HG03342 (cell line): ENCODE measurements at regions not wholly inside any gene's neighbourhood (a gene's known extent, or its start where the extent isn't known, plus 50 kb on each side); places are given as distances from the start of the nearest gene placed in this dataset.
A peak's percentile ranks its signal among the peaks of the same experiment; 100 is the strongest.

Source experiments
- ATAC-seq: cut with Tn5 transposase; IDR thresholded peaks from one replicate; pipeline ENCODE4 v1.9.1; 2021; ENCODE audit warnings: mild to moderate bottlenecking, moderate library complexity; ENCODE audit not compliant: unreplicated experiment

DNA sequence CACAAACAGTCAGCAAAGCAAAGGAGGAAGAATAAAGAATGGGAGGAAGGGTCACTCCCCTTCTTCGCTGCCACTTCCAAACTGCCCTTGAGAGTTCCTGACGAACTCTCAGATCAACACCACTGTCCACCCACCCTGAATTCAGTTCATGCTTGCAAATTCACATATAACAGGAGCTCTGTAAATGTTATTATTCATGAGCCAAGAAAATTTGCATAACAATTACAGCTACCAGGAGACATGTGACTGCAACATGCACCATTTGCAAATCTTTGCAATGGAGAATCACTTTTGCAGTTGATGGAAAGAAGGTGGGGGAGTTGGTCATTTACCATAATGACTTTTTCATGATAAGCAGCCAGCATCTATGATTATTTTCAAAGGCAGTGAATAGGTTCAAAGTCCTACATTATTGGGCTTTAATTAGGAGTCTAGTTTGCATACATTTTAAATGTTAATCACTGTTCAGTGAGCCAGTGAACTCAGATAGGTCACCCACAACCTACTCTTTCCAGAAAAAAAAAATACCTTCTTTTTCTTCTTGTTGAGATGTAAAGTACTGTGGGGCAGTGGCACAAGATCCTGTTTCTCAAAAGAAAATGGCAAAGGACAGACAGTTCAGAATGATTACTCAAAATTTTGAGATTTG lies 149.7 kb downstream of the CAAP1 start:
- no peak for ATAC-seq

DNA sequence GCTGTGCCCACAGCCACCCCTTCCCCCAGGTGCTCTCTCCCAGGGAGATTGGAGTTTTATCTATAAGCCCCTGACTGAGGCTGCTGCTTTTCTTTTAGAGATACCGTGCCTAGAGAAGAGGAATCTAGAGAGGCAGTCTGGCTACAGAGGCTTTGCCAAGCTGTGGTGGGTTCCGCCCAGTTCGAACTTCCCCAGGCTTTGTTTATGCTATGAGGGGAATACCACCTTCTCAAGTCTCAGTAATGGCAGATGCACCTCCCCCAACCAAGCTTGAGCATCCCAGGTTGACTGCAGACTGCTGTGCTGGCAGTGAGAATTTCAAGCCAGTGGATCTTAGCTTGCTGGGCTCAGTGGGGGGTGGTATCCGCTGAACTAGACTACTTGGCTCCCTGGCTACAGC lies 157.4 kb downstream of the CAAP1 start:
- no peak for ATAC-seq

DNA sequence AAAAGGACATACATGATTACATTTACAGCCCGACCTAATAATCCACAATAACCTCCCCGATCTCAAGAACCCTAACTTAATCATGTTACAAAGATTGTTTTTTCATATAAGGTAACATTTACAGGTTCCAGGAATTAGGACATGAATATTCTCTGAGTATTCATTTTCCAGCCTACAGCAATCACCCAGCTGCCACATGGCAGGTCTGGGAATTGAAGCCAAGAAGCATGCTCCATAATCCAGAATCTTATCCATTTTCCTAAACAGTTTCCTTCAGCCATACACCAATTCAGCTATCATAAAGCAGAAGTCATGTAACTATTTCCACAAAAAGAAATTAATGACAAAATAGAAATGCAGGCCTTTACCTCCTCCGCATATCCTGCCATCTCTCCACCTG lies 163.4 kb downstream of the CAAP1 start:
- no peak for ATAC-seq

DNA sequence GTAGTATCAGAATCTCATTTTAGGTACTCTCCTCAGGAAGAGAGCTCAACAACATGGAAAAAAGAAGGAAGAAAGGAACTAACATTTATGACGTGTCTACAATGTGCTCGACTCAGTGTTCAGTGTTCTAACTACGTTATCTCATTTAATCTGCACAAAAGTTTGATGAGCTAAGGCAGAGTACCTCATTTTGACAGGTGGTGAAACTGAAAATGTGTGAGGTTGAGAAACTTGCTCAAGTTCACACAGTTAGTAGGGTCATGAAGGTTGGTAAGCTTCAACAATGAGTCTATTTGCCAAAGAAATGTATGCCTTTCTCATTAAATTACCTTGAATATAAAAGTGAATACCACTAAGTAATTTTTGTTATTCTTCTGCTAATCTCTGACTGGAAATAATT lies 165.1 kb downstream of the CAAP1 start:
- no peak for ATAC-seq

DNA sequence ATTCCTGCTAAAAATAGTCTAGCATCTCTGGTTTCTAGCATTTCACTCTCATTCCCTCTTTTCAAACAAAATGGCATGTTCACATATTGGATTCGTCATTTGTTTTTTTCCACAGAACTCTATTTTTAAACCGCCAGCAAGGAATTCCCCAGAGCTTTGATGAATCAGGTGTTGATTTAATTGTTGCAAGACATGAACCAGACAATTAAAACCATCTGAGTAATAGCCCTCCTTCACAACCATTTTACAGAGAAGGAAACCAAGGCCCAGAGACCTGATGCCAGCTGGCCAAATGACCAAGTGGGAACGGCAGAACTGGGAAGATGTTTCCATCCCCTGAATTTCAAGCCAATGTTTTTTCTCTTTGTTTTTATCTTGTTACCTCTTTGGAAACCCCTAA lies 167.0 kb downstream of the CAAP1 start:
- no peak for ATAC-seq

DNA sequence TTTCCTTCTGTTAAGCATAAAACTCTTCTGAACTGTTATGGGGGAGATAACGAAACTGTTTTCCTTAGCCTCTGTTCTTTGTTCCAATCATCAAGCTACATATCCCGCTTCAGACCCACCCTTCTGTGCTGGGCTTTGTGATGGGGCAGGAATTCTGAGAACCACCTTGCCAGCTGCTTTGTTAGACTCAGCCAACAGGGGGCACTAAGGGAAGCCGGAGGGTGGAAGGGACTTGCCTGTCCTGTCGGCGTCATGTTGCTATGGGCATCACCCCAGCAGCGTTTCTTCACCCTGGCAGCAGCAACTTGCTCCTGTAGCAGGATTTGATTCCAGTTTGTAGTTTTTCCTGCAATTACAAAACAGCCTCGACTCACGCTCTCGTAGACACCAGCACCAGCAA lies 169.1 kb downstream of the CAAP1 start:
- peak; percentile 43 for ATAC-seq

DNA sequence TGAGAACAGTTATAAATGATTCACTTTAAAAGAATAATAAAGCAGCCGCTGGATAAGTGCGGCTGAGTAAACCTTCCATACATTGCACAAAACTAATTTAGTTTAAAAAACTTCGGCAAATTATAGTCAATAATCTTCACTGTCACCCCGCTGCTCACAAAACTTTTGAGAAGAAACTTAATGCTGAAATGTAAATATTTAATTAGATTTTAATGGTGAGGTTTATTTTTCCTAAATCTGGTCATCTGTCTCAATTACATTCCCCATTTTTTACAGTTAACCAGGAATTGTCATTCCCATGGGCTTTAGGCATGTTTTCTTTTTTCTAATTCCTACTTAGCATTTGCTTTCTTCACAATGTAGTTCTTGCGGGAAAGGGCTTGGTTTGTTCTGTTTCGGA lies 169.8 kb downstream of the CAAP1 start:
- ATAC-seq, result no peak

DNA sequence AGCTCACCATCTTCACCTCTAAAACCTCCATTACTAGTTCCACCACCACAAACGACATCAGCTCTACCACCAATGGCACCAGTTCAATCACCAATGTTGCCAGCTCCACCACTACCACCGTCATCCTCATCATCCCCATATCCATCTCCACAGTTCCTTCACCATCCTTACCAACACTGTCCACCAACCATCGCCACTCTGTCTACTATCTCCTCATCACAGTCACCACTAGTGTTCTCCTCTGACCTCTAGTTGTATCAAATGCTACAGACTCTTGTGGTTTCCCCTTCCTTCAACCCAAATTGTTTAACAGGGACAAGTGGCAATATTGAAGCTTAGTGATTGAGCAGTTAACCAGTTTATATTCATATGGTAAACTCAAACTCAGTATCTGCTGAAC lies 182.6 kb downstream of the CAAP1 start:
- ATAC-seq, result no peak

DNA sequence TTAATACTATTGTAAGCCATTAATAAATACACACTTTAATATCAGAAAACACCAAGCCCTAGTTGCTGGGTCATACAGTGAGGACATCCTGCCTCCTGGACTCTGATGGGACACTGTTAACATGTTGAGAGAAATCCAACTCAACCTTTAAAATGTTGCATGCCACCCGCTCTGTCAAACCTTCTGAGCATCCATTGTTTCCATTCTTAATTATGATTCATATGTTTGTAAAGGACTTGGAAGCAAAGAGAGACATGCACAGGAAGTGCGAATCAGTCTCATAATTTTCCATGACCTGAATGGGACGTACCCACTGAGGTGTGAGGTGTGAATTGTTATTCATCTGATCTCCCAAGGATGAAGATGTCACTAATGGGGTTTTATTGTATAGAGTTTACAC lies 186.4 kb downstream of the CAAP1 start:
- no peak for ATAC-seq

DNA sequence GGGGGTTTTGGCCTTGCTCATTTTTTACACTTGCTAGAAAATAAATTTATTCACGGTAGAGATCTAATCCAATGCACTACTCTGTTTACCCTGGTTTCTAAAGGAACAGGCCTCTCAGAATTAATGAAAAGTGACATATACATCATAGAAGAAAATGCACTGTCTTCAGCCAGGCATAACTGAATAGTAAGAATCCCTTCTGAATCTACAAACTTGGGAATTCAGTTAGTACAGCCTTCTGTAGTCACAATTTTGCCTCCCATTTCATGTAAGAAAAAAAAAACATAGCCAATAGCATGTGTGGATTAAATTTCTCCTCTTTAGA lies 197.3 kb downstream of the CAAP1 start:
- no peak for ATAC-seq

DNA sequence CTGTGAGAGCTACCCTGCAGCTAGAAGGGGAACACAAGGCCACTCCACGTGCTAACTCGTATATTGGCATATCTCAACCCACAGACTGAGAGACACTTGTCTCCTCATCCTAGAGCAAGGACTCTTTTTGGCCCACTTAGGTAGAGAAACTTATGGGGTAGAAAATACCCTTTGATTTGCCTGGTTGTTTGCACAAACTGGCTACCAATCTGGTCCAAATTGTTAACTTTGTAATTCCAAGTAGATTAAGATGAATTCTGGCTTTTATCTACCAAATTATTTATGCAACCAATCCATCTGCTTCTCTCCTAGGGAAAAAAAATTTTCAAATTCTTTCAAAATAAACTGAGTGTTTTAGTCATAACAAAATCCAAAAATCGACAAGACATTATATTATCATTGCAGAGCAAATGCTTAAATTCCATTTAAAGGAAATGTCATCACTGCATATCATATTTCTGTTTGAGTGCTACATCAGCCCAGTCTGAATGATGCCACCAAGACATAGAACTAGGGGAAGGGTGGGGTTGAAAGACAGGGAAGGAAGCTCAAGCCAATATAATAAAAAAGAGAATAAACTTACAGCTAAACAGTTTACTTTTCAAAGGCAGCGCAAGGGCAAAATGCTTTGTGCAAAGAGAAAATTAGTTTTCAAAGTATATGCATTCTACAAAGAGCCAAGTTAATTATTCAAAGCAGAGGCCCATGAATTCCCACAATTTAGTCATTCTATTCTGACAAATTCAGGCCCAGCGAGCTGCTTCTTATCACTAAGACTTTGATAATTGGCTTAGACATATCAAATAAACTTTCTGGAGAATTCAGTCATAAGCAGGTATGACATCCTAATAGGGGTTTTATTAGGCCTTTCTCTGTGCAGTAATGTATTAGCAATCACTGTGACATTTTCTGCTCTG lies 198.0 kb downstream of the CAAP1 start:
- ATAC-seq, result no peak

DNA sequence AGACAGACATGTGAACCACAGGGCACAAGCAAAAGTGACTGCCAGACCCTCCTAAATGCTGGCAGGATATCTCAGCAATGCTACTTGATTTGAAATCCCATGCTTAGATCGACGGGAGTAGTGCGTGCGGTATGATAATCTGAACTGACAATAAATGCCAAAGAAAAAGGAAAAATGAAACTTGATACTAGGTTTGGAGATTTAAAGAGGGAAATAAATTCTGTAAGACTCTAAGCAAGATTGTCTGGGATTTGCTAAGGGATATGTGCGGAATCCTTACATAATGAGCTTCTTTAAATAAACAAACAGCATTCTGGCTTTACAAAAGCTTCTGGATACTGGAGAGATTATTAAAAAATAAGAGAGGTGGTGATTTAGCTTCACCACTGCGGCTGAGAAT lies 203.6 kb downstream of the CAAP1 start:
- ATAC-seq, result no peak

DNA sequence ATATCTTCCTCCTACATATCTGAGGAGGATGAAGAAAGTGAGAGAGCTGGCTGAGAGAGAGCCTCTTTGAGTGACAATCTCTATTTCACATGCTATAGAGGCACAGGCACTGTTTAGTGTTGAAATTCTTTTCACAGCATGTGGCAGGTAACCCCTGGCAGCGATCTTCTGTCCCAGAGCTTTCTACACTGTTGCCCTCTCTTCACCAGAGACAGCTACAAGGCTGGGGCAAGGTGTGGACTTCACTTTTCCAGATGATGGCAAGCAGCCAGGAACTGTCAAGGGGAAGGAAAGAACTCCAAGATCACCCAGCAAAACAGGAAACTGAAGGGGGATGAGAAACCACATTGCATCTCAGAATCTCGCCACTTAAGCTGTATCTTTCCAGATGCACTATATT lies 205.2 kb downstream of the CAAP1 start:
- no peak for ATAC-seq

DNA sequence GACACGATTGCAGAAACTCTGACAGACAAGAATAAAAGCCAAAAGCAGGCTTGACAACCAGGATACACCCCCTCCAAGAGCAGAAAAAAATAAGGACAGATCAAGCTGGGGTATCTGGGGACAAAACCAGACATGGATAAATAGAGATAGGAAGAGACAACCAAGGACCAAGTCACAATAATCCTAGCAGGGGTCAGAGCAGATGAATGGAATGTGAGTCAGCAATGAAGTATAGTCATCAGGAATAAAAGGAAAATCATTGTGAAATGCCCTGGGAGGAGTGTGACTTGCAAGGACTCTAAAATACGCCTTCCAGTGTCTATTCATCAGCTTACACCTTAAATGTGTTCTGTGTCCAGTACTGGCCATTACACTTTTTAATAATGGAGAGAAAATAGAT lies 206.8 kb downstream of the CAAP1 start:
- no peak for ATAC-seq

DNA sequence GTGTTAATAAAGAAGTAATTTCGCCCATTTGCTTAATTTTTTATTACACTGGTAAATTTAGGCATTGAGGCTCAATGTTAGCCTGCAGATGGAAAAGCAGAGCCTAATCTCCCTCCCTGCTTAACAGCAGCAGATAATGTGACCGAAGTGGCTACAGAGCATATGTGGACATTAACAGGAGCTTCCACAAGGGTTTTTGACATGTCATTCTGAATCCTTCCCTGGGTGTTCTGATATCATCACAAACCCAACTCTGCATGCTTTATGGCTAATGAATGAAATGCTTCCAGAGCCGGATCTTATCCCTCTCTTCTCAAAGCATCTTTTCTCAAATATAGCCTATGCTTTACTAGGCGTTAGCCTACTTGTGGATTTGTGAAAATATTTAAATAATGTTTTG lies 208.6 kb downstream of the CAAP1 start:
- ATAC-seq, result no peak

DNA sequence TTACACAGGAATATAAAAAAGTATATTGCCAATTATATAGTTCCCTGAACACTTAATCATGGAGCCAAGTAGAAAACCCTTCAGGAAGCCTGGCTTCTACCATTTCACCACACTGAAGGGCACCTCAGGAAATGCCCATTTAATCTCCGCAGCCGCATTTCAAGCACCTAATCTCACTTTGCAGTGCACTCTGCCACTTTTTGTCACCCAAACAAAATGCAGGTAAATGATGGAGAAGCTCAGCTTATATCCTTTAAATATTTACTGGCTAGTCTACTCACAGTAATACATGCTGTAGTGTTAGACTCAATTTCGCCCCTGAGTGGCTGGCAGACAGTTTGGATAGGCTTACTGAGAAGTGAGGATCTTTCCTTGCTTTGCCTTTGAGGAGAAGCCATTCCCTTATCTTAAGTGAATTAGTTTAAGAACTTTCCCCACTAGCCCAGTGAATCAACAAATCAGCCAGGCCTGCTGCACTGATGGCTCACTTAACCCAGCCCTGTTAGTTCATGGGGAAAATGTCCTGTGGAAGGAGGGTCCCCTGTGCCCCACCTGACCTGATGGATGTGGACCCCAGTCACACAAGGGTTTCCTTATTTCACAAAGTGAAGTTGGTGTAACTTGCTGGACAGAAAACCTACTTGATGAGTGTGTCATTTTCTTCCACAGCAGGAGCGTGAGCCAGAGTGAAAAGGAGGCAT lies 209.7 kb downstream of the CAAP1 start:
- no peak for ATAC-seq

DNA sequence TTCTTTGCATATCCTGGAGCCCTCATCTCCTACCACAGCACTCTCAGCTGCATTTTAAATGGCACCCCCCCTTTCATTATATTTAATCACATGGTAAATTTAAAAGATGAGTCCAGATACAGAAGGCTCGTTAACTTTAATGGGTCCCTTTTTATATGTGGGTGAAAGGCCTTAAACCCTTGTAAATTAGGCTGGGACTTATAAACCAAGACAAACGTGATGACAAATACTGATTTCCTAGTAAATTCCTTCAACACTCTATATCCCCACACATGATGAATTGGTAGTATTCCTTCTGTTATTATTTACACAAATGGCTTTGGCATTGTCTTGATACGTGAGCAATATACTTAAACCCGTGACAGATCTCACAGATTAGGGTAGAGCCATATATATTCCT lies 210.6 kb downstream of the CAAP1 start:
- ATAC-seq, result no peak

DNA sequence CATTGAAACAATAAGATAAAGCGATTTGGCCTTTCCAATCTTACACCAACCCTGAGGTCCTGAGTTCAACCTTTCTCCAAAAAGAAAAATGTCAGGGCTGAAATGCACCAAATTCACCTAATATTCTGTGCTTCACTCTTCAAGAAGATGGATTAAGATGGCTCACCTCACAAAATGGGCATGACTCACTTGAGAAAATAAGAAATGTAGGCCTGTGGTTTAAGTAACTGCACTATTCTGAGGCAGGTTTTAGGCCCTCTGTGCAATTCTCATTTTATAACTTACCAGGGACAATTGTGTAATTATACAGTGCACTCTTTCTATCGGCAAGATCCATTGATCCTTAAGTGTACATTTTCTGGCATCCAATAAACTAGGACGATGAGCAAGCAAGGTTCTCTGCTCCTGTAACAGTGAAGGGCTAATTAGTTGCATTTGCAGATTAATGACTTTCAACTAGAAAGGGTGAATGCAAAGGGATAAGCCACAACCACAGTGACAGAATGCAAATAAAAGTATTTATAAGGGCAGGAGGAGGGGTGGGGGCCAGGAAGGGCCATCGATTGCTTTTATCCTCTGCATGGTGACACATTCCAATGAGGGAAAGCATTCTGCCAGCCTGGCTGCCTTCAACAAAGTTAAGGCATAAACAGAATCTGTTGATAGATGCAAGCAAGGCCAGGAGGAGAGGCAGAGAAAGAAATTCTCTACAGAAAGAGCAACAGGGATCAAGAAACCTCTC lies 214.5 kb downstream of the CAAP1 start:
- no peak for ATAC-seq

DNA sequence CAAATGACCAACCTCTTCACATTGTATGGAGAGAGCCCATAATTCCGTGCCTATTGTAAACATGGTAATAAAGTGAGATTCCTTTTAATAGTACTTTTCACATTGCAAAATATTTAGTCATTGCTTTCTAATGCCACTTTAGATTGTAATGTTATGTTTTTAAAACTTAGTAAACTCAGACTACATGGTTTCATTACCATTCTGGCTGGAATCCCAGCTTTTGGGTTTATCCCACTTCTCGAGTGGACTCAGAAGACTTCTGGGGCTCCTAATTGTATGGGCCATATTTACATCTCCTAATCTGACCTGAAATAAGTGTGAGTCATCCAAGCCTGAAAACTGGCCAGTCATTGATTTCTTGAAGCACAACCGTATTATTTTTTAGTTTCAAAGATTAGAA lies 217.6 kb downstream of the CAAP1 start:
- ATAC-seq, result no peak

DNA sequence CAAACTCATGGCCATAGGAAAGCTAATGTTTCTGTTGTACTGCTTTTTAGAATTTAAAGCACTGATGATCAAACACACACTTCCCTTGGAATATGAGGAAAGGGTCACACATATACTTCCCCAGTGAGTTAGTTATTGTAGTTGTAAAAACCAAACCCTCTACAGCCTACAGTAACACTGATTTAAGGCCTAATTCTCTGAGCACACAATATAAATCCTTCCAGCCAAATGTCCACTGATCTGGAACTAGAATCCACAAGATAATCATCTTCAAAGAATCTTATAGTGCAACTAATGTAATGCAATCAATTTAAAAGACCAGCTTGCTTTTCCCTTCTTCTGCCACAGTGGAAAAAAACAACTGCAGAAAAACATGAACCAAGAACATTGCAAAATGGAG lies 219.3 kb downstream of the CAAP1 start:
- no peak for ATAC-seq
